ENCODE measurements at regions not wholly inside any gene's neighbourhood (a gene's known extent, or its start where the extent isn't known, plus 50 kb on each side); places are given as distances from the start of the nearest gene placed in this dataset.

DNA sequence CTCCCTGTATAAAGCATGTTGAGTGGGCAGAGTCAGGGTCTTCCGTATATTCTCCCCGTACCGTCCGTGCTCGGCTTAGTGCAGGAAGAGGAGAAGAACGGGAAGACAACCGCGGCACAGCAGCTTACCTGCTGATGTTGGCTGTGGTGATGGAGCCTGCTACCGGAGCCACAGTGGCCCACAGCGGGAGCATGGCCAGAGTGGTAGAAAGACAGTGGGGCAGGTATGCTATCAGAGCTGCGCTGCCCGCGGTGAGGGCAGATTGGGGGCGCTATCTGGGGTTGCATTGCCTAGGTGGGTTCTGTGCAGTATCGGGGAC, 120.7 kb upstream of the VPREB1 start:
- TF ChIP-seq, protein P1, sequence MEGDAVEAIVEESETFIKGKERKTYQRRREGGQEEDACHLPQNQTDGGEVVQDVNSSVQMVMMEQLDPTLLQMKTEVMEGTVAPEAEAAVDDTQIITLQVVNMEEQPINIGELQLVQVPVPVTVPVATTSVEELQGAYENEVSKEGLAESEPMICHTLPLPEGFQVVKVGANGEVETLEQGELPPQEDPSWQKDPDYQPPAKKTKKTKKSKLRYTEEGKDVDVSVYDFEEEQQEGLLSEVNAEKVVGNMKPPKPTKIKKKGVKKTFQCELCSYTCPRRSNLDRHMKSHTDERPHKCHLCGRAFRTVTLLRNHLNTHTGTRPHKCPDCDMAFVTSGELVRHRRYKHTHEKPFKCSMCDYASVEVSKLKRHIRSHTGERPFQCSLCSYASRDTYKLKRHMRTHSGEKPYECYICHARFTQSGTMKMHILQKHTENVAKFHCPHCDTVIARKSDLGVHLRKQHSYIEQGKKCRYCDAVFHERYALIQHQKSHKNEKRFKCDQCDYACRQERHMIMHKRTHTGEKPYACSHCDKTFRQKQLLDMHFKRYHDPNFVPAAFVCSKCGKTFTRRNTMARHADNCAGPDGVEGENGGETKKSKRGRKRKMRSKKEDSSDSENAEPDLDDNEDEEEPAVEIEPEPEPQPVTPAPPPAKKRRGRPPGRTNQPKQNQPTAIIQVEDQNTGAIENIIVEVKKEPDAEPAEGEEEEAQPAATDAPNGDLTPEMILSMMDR (IDR thresholded peaks at IDR 0.05; ENCODE audit: extremely low read depth in 1 of 2, insufficient read depth in 1 of 2, low read depth in 1 of 2, low read length in 2 of 2) = no peak
- TF ChIP-seq POLR2A (IDR thresholded peaks at IDR 0.05; ENCODE audit: low read depth, low read length) (no peak), POLR2AphosphoS5 (IDR thresholded peaks at IDR 0.05; ENCODE audit: insufficient read depth, low read depth, low read length) (no peak), MYC (IDR thresholded peaks at IDR 0.05; ENCODE audit: low read depth, low read length) (no peak), EZH2 (IDR thresholded peaks at IDR 0.05; ENCODE audit: borderline replicate concordance, low read depth, low read length, severe bottlenecking) (no peak), GATA2 (IDR thresholded peaks at IDR 0.05; ENCODE audit: insufficient read depth, insufficient read length, low read depth, low read length) (no peak), JUN (IDR thresholded peaks at IDR 0.05; ENCODE audit: borderline replicate concordance, insufficient read depth, insufficient read length, low read depth) (no peak), FOS (IDR thresholded peaks at IDR 0.05; ENCODE audit: borderline replicate concordance, insufficient read depth, low read length) (no peak)
- TF ChIP-seq, protein P2, sequence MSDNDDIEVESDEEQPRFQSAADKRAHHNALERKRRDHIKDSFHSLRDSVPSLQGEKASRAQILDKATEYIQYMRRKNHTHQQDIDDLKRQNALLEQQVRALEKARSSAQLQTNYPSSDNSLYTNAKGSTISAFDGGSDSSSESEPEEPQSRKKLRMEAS (IDR thresholded peaks at IDR 0.05; ENCODE audit: insufficient read depth, insufficient read length) = no peak

Measured in endothelial cell of umbilical vein (primary cell).